Stomach (tissue), 4 donors: ENCODE measurements at regions not wholly inside any gene's neighbourhood (a gene's known extent, or its start where the extent isn't known, plus 50 kb on each side); places are given as distances from the start of the nearest gene placed in this dataset.

Source experiments
- EP300 ChIP-seq: sonication (generic); formaldehyde crosslinking; IDR thresholded peaks from one replicate; pipeline ENCODE4 v1.6.1; 2017; ENCODE audit warnings: antibody characterized with exemption
- POLR2A ChIP-seq, 4 donors: fragments of 450-650 bp; IDR thresholded peaks; one replicate each; pipeline ENCODE4 v1.6.1; 2016; ENCODE audit warnings: antibody characterized with exemption in 4 of 4, control low read depth in 2 of 4, mild to moderate bottlenecking in 1 of 4, moderate library complexity in 1 of 4
- TF ChIP-seq, protein P1 (sequence below), 7 experiments: fragments of 450-650 bp in 4 of 7; fragments of 200-600 bp in 3 of 7; sonication (generic) in 3 of 7; IDR thresholded peaks; one replicate each; pipeline ENCODE4 v1.5.1; 2016 to 2019; ENCODE audit warnings: antibody characterized with exemption in 7 of 7, control low read depth in 2 of 7, mild to moderate bottlenecking in 1 of 7

DNA sequence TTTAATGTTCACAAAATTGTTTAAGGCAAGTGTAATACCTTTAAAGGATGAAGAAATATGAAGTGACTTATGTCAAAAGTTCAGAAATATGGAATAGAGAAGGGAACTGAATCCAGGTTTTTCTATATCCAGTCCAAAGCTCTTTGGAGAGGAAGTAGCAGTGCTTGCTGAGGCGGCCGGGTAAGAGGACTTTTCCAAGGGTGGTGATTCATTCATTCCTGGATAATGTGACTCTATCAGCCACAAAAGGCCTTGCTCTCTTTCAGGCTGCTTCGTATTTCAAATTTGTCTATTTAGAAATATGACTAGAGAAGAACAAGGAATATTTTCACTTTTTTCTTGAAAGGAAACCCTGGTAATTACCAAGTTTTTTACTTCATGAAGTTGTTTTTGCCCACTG, 830.1 kb upstream of the ZEB2 start:
- TF ChIP-seq, protein P1, sequence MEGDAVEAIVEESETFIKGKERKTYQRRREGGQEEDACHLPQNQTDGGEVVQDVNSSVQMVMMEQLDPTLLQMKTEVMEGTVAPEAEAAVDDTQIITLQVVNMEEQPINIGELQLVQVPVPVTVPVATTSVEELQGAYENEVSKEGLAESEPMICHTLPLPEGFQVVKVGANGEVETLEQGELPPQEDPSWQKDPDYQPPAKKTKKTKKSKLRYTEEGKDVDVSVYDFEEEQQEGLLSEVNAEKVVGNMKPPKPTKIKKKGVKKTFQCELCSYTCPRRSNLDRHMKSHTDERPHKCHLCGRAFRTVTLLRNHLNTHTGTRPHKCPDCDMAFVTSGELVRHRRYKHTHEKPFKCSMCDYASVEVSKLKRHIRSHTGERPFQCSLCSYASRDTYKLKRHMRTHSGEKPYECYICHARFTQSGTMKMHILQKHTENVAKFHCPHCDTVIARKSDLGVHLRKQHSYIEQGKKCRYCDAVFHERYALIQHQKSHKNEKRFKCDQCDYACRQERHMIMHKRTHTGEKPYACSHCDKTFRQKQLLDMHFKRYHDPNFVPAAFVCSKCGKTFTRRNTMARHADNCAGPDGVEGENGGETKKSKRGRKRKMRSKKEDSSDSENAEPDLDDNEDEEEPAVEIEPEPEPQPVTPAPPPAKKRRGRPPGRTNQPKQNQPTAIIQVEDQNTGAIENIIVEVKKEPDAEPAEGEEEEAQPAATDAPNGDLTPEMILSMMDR (IDR thresholded peaks at IDR 0.05): no peak
- TF ChIP-seq POLR2A (IDR thresholded peaks at IDR 0.05): no peak
- no peak for TF ChIP-seq EP300
